NCI-H524 treated with DMSO at 0.1 percent for 48 hours (cell line): ENCODE measurements at regions not wholly inside any gene's neighbourhood (a gene's known extent, or its start where the extent isn't known, plus 50 kb on each side); places are given as distances from the start of the nearest gene placed in this dataset.
"Not testable (repeated sequence)": the region's sequence is repeated elsewhere in the genome, so short reads cannot be mapped to it uniquely, and the experiment has no call there.

Experiments
- DNase-seq: peaks from one replicate; lab custom pipeline; 2025; lab: John Stamatoyannopoulos, UW

DNA sequence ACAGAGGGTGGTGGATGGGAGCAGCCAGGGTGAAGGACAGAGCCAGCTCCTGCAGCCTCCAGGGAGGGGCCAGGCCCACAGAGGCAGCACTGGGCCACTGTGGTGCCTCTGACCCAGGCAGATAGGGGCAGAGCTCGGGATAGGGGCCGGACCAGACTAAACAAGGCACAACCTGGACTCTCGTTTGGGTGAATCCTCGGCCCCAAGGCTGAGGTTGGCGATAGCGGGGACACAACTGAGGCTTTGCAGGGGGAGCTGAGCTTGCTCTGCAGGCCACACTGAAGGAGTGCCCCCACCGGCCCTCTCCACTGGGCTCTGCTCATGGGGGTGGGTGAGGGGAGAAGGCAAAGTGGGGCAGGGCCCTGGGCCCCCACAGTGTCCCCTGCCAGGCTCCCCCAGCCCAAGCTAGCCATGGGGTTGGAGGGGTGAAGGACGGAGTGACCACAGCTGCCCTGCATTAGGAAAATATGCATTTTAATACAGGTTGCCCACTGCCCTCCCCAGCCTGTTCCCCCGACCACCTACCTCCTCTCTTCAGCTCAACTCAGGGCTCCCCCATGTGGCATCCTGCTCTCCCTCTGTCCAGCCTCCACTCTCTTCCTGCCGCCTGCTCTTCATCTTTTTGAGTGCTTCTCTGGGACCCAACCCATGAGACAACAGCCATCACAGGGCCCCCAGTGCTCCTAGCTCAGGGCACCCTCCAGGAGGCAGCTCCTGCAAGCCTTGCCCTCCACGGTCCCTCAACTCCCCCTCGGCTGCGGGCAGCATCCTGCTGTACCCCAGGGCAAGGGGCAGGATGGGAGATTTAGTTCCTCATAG is 152.8 kb downstream of the INHBB start:
- DNase-seq, result no peak

DNA sequence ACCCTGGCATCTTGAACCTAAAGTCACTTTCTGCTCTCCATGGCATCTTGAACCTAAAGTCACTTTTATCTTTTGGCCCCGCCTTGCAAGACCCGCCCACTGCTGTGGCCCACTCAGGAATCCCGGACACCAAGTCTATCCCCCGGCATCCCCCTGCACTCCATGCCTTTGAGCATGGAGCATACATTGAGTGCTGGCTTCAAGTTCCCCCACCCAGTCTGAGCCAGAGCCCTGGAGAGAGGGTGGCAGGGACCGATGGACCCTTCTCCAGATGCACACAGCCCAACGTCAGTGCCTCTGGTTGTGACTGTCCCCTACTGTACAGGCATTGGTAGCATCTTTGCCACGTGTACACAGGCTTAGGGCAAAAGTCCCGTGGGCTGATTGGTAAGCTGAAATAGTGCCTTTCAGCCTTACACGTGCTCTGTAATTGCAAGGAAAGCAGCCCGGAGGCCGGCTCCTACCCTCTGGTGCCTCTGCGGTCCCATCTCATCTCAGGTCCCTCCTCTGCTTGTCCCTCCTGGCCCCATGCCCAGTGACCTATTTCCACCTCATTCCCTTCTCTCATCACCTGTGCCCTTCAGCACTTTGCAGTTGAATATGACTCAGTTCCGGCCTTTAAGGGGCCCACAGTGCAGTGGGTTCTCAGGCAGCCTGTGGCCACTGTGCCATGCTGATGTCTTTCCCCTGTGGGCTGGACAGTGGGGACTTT is 154.0 kb downstream of the INHBB start:
- DNase-seq, result no peak

GRCh38 chr2:120501591-120501990 is 155.7 kb downstream of the INHBB start:
- no peak for DNase-seq

DNA sequence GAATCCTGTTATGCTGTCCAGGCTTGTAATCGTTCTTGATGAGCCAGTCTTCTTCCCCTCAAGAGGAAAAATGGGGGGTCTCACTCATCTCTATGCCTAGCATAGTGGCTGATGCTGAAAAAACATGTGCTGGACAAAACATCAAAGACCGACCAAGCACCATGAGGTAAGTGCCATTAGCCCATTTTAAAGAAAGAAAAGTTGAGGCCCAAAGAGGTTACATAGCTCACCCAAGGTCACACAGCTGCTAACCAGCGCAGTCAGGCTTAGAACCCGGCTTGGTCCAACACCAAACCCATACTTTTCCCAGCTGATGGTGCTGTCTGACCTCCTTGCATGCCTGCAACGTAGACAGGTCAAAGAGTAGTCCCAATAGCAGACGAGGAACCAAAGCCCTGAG is 156.4 kb downstream of the INHBB start:
- no peak for DNase-seq

DNA sequence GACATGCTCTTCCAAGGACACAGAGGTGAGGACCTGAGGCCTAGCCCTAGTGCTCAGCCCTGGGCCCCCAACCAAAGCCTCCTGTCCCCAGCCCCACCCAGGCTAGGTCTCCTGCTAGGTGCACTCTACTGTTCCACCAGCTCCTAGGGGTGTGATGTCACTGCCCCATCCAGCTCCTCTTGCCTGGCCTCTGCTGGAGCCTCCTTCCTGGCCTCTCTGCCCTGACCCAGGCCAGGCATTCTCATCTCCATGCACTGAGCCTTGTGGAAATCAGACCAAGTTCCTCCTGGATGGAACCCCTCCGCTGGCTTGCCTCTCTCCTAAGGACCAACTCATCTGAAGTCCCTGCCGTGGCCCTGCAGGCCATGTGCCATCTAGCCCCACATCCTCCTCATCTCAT is 156.8 kb downstream of the INHBB start:
- DNase-seq, result no peak

DNA sequence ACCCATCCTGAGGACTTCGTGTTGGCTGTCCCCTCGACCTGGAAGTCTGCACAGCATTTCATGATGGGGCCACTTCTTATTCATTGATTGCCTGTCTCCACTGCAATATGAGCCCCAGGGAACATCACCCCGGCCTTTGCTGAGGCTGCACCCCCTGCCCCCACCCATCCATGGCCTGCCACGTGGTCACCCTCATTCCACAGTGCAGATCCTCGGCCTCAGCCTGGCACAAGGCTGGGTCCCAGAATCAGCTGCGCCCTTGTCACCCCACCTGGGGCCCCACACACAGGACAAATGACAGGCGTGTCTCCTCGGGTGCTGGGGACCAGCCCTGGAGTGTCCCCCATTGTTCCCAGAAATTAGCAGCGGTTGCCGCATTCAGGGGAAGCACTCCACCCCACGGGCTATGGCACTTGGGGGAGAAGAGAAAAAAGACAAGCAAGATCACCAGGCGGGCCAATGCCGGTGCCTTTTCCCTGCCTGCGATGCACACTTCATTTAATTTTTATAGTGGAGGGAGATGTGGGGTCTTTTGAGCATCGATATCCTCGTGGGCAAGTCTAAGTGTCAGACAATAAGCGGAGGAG is 157.4 kb downstream of the INHBB start:
- no peak for DNase-seq

GRCh38 chr2:120503793-120504571 is 158.0 kb downstream of the INHBB start:
- no peak for DNase-seq

- DNase-seq, result no peak
Measured at GRCh38 chr2:120504936-120505705, 159.2 kb downstream of the INHBB start.

DNA sequence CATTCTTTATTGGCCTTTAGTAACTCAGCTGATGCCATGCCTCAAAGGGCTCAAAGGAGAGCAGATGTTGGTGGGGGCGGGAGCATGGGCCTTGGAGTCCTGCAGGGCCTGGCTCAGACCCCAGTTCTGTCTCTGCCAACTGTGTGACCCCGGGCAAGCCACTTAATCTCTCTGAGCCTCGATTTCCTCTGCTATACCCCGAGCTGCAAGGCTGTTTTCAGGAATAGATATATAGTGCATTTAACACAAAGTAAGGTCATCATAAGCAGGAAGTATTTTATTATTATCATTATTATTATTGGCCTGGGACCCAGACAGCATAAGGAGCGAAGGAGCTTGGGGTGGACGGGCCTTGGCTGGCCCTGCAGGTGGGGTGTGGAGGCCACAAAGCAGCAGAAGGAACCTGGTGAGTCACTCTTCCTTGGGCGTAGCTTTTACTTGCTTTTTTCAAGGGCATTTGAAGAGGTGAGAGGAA is 162.7 kb downstream of the INHBB start:
- no peak for DNase-seq

GRCh38 chr2:120509213-120509815 is 163.4 kb downstream of the INHBB start:
- no peak for DNase-seq

DNA sequence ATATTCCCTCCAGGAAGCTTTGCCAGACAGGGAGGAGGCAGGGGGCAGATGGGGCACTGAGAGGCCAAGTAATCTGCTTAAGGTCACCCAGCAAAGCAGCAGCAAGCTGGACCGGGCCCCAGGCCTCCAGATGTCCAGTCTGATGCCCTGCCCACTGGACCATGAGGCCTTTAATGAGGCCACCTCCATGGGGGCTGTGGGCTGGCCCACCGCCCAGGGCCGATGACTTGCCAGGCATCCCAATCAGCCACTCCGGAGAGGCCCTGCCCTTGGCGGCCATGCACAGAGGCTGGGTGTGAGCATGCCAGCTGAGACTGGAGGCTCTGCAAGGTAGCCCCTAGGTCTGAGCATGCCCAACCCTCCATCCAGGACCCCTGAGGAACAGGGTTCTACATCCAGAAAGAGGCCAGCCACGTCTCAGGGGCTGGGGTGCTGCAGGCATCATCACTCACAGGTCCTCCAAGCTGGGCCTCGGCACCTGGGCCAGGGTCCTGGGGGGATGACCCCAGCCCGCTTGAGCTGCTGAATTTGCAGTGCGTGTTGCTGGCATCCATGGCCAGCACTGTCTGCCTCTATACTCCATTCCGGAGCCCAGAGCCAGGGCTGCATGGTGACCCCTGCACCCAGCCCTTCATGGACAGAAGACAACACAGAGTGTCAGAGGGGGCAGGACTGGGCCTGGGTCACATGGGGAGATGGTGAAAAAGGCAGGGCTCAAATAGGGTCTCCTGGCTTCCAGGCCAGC is 164.2 kb downstream of the INHBB start:
- DNase-seq, result no peak

- no peak for DNase-seq
Measured at GRCh38 chr2:120510751-120511395, 164.9 kb downstream of the INHBB start.

DNA sequence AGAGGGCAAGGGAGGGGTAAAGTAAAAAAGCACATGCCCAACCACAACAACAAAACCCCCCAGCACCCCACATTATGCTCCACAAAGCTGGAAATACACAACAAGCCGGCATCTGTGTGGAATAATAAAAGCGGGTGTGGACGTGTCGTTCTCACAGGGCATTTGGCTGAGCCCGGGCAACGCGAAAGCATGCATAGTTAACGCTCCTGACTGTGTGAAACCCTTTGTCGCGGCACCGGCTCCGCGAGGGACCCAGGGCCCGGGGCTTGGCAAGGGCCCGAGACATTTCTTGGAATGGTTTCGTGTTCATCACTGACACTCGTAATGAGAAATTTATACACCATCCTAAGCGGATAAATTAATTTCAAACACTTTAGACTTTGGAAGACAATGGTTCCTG is 165.6 kb downstream of the INHBB start:
- DNase-seq, result no peak

GRCh38 chr2:120511947-120512710 is 166.2 kb downstream of the INHBB start:
- no peak for DNase-seq

DNA sequence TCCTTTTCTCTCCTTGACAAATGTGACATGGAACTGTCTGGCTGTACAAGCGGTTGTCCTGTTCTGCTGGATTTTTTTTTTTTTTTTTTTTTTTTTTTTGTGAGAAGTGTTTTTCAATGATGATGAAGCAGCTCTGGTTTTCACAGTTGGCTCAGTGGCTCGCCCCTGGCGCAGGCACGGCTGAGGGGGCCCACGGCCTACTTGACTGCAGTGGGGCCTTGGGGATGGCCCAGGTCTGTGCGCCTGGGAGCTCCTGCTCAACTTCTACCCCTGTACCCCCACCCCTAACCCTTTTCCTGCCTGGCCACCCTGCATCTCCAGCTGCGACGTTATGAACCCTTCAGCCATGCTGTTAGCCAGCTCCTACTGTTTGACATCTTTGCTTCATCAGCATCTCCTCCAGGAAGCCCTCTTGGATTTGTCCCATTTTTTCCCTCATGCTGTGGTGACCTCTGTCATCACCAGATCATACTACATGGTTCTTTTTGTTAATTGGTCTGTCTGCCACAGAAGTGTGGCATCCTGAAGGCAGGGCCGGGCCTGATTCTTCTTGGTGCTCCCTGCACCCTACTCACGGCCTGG is 167.9 kb downstream of the INHBB start:
- DNase-seq, result no peak

DNA sequence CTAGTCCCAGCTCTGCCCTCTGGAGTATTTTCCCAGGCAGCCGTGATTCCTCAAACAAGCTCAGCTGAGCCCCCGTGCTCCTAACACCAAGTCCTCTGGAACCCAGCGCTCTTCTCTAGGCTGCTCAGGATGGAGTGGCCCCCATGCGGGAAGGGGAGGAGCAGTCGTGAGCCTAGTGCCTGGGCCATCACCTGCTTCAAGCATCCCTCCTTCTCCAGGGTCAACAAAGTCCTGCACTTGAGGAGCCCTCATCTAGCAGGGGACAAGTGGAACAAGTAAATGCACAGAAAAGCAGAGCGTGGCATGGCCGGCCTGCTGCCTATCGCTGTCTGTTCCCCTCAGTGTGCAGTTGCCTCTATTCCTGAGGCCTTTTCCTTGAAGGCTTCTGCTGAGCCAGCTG is 168.6 kb downstream of the INHBB start:
- no peak for DNase-seq

GRCh38 chr2:120515066-120515758 is 169.3 kb downstream of the INHBB start:
- DNase-seq, result not testable (repeated sequence)
